CD4-positive, alpha-beta T cell treated with Interleukin-2 at 100 ng/mL for 4 hours (primary cell): ENCODE measurements at regions not wholly inside any gene's neighbourhood (a gene's known extent, or its start where the extent isn't known, plus 50 kb on each side); places are given as distances from the start of the nearest gene placed in this dataset.
"Not testable (repeated sequence)": the region's sequence is repeated elsewhere in the genome, so short reads cannot be mapped to it uniquely, and the experiment has no call there.

Source experiments
- DNase-seq: peaks from one replicate; pipeline ENCODE4 v3.0.0-alpha.2; 2020; ENCODE audit warnings: low spot score

DNA sequence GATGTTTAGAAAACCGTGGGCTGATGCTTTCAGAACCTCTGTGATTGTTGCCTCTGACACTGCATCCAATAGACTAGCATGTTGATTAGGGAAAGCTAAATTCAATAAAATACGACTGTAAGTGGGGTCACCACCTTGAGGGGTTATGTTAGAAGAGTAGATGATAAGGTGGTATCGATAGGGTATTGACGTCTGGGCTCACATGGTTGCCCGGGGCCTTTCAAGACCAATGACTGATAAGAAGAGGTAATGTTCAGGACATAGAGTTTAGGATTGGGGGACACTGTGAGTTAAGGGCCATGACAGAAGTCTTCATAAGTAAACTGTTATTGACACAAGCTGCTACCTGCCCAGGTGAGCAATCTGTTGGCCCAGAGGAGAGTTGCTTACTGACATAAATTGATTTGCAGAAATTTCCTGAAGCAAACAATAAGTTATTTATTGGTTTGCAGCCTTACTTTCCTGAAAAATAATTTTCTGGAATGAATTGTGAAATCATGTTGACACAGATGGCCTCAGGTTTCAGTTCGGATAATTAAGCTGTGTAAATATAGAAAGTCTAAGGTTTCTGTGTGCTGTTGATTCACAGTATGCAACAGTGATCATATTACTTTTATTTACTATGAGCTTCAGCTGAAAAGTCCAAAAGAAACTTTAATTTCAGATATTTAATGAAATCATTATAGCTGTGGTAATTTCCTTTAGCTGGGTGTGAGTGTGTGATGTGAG lies 289.9 kb upstream of the PRSS16 start:
- not testable (repeated sequence) for DNase-seq

DNA sequence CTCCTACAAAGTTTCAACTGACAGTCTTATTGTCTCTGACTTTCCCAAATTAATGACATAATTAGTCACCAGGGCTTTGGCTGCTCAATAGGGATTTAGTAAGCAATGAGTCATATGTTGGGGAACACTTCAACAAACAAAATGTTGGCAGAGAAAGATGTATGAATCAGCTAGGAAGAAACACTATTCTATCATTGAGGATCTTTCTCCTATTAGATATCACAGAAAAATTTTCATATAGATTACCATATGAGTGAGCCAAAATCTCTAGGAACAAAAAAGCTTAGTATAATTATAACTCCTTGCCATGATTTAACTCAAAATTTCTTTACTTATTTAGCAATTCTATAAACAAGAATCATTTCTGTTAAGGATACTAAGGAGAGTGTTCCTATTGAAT lies 286.3 kb upstream of the PRSS16 start:
- not testable (repeated sequence) for DNase-seq

DNA sequence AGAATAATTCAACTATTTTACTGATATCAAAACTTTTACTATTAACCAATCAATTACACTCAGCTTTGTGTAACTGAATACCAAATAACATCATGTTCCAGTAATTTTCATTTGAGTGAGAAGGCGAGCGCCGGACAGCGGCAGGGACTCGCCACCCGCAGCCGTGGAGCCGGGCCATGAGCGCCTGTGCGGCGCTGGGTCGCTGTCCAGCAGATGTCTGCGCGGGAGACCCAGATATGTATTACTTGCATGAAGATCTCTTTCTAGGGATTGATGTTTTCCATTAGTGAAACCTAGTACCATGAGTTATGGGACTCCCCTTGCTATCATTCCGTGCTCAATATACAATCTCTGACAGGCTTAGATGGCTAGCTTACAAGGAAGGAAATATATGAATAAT lies 245.1 kb upstream of the PRSS16 start:
- no peak for DNase-seq

DNA sequence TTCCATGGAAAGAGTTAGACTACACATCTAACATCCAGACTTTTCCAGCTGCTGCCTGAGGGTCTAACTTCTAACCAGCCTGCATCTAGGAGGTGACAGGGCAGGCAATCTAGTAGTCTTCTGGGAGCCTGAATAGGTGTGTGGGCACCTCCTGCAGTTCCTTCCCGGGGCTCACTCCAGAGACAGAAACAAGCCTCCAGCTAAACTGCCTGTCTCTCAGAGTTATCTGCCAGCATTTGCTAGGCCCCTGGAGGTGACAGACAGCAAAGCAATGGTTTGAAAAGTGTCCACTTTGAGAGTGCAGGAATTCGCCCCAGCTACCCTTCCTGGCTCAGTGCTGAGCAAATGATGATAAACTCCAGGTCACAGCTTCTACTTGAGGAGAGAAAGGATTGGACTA lies 240.5 kb upstream of the PRSS16 start:
- no peak for DNase-seq

DNA sequence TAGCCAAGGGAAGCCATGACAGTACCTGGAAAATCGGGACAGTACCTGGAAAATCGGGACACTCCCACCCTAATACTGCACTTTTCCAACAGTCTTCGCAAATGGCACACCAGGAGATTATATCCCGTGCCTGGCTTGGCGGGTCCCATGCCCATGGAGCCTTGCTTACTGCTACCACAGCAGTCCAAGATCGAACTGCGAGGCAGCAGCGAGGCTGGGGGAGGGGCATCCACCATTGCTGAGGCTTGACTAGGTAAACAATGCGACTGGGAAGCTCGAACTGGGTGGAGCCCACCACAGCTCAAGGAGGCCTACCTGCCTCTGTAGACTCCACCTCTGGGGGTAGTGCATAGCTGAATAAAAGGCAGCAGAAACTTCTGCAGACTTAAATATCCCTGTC lies 238.9 kb upstream of the PRSS16 start:
- DNase-seq, result not testable (repeated sequence)

DNA sequence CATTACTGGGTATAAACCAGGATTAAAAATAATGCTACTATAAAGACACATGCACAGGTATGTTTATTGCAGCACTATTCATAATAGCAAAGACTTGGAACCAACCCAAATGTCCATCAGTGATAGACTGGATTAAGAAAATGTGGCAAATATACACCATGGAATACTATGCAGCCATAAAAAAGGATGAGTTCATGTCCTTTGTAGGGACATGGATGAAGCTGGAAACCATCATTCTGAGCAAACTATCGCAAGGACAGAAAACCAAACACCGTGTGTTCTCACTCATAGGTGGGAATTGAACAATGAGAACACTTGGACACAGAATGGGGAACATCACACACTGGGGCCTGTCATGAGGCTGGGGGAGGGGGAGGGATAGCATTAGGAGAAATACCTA lies 233.4 kb upstream of the PRSS16 start:
- DNase-seq, result not testable (repeated sequence)

DNA sequence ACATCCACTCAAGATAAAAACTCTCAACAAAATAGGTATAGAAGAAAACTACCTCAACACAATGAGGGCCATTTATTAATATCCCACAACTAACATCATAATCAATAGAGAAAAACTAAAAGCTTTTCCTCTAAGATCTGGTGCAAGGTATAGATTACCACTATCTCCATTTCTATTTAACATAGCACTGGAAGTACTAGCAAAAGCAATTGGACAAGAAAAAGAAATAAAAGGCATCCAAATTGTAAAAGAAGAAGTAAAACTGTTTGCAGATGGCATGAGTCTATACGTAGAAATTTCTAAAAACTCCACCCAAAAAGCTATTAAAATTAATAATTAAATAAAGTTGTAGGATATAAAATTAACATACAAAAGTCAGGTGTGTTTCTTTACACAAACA lies 230.8 kb upstream of the PRSS16 start:
- no peak for DNase-seq

DNA sequence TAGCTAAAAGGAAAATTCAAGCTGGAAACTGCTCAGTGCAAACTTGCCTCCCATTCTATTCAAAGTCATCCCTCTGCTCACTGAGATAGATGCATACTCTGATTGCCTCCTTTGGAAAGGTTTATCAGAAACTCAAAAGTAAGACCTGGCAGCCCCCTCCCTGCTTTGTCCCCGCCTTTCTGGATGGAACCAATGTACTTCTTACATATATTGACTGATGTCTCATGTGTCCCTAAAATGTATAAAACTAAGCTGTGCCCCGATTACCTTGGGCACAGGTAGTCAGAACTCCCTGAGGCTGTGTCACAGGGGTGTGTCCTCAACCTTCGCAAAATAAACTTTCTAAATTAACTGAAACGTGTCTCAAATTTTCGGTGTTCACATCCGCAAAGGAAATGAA lies 229.1 kb upstream of the PRSS16 start:
- not testable (repeated sequence) for DNase-seq

DNA sequence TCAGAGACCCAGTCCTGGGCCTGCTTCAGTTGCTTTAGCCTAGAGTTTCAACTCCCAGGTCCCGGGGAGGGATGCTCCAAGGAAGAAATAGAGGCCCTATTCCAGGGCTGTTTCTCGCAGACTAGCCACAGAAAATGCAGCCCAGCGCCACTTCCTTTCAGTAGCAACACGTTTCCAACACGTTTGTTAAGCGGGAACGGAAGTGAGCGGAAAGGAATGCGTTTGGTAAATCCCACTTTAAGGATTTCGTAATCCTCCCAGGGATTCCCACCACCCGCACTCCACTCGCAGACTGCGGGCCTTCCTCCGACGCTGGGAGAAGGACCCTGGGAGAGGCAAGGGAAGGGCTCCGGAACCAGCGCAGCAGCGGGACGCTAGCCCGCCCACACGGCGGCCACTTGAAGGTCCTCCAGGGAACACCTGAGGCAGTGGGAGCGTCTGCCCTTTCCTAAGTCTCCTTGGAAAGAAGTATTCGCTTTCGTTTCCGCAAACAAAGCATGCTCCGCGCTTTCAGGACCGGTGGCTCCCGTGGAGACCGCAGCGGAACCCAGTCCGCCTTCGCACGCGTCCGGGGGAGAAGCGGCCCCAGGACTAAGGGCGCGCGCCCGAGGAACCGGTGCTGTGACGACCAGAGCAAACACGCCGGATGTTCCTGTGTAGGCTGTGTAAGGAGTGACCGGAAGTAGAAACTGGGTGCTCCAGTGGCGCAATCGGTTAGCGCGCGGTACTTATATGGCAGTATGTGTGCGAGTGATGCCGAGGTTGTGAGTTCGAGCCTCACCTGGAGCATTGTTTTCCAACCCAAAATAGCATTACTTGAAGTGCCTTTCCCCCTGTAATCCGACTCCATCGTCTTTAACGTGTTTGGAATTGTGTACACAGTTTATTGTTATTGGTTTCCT lies 227.6 kb upstream of the PRSS16 start:
- DNase-seq, result peak; percentile 14

DNA sequence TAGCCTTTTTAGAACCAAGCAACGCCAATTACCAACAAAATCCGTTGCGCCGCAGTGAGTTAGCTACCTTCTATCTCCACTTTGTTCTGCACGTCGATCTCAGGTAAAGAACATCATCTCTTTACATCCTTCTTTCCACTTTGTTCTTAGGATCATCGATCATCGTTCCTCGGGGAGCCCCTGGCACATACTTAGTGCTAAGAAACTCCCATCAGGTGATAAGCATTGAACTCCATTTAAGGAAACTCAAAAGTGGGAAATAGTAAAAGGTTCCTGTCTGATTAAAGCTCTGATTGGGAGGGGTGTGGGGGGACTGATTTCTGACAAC lies 227.0 kb upstream of the PRSS16 start:
- DNase-seq, result no peak

DNA sequence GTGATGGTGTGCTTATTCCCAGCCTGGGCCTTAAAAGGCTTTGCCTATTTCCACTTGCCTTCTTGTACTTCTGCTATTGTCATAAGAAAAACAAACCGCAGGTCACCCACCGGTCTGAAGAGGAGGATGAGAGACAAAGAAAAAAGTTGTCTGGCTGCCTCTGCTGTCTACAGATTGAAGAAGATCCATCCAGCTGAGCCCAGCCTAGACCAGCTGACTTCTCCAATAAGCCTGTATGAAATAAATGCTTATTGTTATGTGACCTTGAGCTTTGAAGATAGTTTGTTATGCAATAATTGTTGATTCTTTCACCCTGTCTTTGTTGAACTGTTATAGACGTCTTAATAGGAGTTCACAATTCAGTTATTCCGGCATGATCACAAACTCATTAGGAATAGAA lies 223.8 kb upstream of the PRSS16 start:
- DNase-seq, result no peak

DNA sequence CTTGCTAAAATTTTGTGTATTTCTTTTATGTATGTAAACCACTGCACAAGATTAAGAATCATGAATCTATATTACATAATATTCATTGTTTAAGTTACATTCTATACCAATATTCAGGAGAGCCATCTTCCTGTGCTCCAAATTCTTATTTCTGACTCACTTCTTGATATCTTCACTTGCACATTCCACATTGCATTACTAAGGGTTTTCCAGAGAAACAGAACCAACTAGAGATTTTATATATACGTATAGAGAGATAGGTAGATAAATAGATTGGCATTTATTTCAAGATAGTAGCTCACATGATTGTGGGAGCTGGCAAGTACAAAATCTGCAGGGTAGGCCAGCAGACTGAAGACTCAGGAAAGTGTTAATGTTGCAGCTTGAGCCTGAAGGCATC lies 222.2 kb upstream of the PRSS16 start:
- no peak for DNase-seq

DNA sequence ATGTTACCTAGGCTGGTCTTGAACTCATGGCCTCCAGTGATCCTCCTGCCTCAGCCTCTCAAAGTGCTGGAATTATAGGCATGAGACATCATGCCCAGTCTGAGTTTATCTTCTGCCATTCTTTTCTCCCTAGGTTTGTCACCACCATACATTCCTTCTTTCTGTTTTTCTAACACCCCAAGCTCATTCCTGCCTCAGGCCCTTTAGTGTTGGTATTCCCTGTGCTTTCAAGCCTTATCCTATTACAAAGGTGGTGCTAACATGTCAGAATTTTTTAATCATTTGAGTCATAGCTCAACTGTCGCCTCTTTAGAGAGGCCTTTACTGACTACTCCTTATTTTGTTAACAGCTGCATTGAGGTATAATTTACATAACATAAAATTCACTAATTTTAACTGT lies 221.1 kb upstream of the PRSS16 start:
- DNase-seq, result no peak

DNA sequence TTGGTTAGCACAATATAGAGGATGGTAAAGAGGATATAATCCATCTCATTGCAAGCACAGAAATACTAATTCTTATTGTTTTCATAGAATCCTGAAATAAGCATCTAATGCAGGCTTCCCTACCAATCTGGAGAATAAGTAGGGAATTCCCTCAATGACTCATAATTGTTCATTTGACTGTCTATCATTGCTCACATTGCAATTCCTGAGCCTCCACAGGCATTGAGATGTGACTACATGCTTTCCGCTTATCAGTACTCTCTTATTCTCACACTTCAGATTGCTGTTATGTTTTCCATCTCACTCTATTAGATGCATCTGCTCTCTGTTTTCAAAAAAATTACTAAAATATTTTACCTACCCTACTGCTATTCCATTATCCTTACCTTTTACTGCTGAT lies 216.2 kb upstream of the PRSS16 start:
- DNase-seq, result no peak

DNA sequence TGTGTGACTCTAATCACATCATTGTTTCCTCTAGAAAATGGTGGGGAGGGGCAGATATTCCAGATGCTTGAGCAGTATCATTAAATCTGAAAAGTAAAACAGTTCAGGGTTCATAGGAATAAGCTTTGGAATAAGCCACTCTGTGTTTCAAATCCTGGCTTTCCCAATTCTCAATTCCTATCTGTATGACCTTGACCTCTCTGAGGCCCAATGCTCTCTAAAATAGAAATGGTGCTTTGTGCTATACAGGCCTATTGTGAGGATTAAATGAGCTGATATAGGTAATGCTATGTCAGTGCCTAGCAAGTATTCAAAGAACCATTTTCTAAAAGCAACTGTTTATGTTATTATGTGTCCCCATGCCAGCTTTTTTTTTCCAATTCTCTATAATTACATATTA lies 209.0 kb upstream of the PRSS16 start:
- no peak for DNase-seq

DNA sequence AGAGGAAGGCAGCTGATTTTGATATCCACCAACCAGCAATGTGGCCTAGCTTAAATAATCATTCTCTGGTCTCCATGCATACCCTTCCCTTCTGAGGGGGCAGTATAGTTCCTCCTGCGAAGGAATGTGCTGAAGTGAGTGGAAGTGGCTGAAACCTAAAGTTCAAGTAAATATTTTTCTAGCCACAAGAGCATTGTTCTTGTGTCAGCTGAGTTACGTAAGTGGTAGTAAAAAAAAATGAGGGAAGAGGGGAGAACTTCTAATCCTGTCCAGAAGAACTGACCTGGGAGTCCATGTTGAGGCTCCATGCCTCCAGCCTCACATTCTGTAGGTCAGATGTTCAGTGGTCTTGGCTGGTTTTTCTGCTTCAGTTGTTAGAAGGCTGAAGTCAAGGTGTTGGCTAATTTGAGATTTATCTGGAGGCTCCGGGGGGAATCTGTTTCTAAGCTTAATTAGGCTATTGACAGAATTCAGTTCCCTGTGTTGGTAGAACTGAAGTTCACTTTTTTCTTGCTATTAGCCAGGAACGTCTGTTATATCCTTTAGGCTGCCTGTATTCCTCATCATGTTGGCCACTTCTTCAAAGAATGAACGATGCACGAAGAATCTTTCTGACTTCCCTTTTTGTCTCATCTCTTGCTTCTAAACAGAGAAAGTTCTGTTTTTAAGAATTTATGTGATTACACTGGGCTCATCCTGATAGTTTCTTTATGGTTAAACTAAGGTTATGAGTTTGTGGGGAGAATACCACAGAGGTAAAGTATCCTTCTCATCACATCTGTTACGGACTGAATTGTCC lies 207.1 kb upstream of the PRSS16 start:
- DNase-seq, result no peak

DNA sequence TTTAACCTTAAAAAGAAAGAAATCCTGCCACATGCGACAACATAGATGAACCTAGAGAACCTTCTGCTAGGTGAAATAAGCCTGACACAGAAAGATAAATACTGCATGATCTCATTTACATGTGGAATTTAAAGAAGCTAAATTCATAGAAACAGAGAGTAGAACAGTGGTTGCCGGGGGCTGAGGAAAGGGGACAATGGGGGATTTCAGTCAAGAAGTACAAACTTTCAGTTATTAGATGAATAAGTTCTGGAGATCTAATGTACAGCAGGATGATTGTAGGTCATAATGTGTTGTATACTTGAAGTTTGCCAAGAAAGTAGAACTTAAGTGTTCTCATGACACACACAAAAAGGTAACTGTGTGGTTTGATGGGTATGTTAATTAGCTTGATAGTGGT lies 204.3 kb upstream of the PRSS16 start:
- DNase-seq, result no peak

DNA sequence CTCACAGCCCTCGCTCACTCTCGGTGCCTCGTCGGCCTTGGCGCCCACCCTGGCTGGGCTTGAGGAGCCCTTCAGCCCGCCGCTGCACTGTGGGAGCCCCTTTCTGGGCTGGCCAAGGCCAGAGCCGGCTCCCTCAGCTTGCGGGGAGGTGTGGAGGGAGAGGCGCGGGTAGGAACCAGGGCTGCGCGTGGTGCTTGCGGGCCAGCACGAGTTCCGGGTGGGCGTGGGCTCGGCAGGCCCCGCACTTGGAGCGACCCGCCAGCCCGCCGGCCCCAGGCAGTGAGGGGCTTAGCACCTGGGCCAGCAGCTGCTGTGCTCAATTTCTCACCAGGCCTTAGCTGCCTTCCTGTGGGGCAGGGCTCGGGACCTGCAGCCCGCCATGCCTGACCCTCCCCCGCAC lies 202.4 kb upstream of the PRSS16 start:
- not testable (repeated sequence) for DNase-seq

DNA sequence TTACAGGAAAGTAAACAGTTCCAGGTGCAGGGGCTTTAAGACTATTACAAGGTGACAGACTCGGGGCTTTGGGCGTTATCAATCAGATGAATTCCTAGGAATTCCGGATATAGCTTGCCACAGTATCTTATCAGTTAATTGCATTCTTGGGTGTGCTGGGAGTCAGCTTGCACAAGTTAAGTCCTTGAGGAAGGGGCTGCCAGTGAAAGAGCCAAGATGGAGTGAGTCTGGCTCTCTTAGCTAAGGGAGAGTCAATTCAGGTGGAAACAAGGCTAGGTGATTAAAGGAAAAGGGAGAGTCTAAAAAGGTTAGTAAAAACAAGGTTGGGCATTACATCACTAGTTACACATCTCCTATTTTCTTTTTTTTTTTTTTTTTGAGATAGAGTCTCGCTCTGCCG lies 199.8 kb upstream of the PRSS16 start:
- DNase-seq, result not testable (repeated sequence)

DNA sequence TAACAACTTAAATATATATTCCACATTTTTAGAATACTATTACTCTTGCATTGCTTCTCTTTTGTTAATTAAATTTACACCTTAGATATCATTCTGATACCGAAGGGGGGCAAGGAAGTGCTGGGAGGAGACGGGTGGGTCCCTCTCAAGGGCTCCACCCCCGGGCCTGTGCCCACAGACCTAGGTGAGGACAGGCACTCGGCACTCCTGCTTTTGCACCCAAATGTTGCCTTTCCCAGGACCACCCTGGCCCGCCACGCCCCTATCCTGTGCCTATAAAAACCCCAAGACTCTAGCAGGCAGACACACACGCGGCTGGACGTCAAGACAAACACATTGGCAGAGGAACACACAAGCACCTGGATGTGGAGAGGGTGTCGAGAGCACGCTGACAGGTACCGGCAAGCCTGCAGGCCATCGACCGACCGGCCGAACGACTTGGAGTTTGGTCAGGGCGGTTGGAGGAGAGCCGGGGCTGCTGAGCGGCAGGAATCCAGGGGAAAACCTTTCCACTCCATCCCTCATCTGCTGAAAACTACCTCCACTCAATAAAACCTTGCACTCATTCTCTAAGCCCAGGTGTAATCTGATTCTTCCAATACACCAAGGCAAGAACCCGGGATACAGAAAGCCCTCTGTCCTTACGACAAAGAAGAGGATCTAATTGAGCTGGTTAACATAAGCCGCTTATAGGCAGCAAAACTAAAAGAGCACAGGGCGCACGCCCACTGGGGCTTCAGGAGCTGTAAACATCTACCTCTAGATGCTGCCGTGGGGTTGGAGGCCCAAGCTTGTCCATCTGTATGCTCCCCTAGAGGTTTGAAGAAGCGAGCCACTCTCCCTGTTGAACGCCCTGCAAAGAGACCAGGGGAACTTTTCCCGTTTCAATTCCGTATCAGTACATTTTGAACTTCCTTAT lies 197.4 kb upstream of the PRSS16 start:
- no peak for DNase-seq

DNA sequence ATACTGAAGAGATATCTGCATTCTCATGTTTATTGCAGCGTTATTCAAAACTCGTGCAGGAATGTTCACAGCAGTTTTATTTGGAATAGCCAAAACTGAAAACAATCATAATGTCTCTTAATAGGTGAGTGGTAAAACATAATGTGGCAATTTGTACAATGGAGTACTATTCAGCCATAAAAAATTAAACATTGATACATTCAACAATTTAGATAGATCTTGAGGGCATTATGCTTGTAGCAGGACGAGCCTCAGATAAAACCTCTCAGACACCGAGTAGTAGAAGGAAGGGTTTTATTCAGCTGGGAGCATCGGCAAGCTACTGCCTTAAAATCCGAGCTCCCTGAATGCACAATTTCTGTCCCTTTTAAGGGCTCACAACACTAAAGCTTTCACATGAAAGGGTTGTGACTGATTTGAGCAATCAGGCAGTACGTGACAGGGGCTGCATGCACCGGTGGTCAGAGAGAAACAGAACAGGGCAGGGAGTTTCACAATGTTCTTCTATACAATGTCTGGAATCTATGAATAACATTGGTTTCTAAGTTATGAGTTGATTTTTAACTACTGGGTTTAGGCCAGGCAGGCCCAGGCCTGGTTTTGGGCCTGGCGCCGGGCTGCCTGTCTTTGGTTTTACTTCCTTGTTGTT lies 195.3 kb upstream of the PRSS16 start:
- DNase-seq, result not testable (repeated sequence)
